HG03565 (cell line): ENCODE measurements at regions not wholly inside any gene's neighbourhood (a gene's known extent, or its start where the extent isn't known, plus 50 kb on each side); places are given as distances from the start of the nearest gene placed in this dataset.

ENCODE experiments used
- ATAC-seq: cut with Tn5 transposase; IDR thresholded peaks from one replicate; pipeline ENCODE4 v1.9.1; 2021; ENCODE audit warnings: mild to moderate bottlenecking, moderate library complexity; ENCODE audit not compliant: unreplicated experiment

DNA sequence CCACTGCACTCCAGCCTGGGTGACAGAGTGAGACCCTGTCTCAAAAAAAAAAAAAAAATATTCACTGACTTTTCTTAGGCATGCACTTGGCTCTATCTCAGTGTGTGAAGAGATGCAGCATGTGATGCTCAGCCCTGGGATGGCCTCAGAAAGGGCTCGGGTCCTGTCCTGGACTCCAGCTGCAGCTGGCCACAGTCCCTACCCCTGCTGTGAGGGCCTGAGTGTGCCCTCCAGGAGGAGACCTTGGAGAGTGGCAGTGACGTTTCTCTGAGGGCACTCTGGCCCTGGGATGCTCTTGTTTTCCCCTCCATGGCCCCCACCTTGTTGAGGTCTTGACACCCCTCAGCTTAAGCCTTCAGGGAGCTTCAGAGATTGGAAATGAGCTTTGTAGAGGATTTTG lies 81.9 kb upstream of the POU3F1 start:
- no peak for ATAC-seq

DNA sequence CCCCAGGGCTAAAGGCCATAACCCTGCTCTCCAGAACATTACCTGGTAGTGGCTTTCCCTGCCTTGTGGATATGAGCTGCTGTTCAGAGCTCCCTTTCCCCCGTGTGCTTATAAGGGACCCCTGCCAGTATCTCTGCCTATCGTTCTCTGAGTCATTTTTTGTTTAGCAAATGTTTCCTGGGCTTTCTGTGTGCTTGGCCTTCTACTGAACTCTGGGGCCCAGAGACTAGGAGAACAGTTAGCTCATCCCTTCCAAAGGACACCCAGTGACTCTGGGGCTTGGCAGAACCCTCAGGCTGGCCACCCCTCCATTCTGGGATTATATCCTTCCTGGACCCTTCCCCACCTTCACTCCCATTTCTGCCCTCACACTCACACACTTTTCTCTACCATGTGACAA lies 80.8 kb upstream of the POU3F1 start:
- ATAC-seq: no peak

DNA sequence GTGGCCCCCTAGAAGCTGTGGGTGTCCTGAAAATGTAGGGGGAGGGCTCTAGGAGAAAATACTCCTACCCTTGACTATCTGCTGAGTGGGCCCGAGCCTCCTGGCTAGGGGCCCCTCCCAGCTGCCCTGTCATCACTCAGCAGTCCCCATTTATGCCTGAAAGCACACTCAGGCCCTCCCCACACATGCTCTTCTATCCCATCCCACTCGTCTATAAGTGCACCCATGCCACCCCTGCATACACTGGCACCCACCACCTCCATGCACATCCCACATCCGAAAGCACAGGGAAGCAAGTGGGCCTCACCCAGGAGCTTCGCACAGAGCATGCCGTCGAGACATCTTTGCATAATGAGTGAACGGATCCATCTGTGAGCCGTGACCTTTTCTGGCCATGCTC lies 80.4 kb upstream of the POU3F1 start:
- ATAC-seq: no peak

DNA sequence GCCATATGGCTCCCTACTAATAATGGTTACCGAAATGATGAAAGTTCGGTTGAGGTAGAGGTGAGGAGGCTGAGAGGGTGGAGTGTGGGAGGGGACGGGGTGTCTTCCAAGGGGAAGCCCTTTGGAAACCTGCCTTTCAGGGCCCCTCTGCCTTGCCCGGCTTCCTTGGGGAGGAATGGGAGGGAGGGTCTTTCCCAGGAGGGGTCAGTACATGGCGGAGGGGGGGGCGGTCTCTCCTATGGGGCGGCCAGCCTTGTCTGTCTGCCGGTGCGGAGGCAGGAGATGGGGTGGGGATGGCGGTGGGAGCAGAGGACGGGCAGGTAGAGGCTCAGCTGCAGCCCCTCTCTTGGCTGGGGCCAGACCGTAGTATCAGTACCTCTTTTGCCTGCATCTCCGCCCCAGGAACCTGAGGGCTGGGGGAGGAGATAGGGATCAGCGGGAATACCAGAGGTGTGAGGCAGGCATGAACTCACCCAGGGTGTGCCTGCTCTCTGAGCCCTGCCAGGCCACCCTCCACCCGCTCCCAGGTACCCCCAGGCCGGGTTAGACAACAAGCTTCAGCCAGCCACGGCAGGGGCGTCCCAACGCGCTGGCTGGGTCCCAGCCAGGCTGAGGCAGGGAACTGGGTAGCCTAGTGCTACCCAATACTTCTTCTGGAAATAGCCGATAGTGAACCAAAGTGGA lies 79.4 kb upstream of the POU3F1 start:
- no peak for ATAC-seq

DNA sequence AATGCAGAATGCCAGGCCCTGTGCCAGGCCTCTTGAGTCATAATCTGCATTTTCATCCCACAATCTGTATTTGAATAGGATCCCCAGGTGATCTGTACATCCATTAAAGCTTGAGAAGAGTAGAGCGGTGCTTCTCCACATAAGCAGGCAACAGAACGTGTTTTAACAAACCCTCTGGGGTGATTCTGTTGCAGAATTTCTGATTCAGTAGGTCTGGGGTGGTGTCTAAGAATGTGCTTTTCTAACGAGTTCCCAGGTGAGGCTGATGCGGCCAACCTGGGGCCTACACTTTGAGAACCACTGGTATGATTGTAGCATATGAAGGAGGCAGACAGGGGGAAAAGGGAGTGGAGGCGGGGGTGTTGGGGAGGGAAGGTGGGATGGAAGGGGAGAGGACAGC lies 78.4 kb upstream of the POU3F1 start:
- ATAC-seq: no peak

DNA sequence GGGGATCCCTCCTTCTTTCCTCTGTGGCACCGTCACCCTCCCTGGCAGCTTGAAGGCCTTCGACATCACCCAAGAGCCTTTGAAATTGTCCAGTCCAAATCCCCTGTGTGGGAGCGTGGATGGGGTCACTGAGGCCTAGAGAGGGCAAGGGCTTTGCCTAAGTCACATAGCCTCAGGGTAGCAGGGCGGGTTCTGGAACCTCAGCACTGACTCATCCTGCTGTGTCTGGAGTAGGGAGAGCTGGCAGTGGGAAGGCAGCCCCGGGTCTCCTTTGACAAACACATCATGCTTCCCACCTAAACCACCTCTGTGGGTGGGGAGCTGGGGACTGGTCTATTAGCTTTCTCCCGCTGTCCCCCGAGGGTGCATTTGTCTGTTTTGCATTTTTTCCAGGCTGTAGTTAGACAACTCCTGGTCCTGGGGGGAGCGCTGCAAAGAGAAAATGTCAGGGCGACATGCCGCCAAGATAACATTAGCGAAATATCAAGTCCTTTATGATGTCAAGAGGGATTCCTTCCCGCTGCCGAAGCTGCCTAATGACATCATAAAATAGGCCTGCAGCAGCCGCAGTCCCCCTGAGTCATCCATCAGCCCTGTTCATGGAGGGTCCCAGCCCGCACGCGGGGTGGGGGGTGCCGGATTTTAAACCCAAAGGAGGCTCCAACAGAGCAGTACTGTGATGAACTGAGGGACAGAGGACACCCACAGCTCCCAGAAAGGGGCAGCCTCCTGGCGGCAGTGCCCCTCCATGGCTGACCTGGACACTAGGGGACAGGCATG lies 77.0 kb upstream of the POU3F1 start:
- no peak for ATAC-seq

DNA sequence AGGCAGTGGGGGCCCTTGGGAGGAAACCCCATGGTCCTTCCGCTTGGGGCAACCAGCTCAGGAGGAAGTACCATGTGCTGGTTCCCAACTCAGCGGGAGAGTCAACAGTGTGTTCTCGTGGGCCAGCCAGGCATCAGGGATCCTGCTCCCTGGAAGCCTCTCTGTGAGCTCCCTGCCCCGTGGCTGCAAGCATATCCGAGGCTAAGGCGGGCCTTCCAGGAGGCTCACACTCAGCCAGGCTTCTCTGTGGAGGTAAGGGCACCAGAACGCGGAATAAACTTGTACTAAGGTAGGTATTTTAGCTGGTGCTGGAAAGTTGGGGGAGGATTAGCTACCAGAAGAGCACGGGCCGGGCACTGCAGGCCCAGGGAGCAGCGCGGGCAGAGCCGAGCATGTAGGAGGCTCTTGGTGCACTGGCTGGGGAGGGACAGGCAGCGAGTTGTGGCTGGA lies 74.7 kb upstream of the POU3F1 start:
- no peak for ATAC-seq

DNA sequence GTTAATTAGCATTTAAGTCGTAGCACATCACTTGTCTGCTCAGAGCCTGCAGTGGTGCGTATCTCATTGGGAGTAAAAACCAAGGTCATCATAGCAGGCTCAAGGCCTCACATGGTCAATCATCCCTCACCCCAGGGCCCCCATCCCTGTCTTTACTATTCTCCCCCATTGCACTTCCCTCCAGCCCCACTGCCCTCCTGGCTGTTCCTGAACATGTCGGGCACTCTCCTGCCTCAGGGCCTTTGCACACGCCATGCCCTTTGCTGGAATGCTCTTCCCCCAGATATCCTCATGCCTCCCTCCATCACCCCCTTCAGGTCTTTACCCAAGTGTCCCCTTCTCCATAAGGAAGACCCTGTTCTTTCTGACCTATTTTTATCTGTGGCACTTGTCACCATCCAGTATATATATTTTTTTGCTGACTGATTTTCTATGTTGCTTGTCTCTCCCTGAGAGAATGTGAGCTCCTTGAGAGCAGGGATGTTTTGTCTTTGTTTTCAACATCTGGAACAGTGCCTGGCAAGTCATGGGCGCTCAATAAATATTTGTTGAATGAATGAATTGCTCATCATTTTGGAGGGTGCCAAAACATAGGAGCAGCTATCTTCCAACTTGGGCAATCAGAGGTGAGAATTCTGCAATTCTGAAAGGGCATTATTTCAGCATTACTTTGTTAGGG lies 74.1 kb upstream of the POU3F1 start:
- no peak for ATAC-seq

DNA sequence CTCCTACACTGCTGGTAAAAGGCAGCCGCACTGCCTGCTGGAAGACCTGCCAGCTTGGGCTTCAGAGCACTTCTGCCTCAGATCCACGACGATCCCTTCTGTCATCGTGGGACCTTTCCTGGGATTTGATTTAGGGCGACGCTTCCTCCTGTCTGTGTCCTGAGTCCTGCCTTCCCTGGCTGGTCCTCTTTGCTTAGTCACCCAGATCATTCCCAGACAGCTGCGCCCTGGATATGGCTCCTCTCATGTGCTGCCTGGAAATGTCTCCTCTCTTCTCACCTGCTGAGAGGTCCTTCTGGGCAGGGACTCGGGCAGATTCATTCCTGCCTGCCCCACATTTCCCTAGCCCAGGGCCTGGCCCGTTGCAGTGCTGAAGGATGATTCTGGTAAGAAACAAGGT lies 72.4 kb upstream of the POU3F1 start:
- ATAC-seq: no peak

DNA sequence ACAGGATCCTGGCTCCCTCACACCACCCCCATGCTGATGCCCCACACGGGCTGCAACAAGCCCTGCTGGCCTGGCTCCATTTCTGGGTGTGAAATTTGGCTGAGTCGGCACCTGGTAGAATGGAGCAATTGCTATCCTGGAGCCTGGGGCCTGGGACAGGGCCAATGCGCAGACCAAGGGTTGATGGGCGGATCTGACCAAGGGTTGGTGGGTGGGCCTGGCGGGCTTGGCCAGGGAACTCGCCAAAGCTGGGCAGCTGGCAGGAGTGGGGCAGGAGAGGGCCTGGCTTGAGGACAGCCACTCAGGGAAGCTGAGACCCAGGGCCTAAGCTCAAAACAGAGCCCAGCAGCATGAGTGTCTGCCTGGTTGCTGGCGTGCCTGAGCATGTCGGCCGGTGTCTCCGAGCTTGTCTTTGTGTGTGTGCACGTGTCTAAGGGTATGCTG lies 70.9 kb upstream of the POU3F1 start:
- ATAC-seq: no peak

DNA sequence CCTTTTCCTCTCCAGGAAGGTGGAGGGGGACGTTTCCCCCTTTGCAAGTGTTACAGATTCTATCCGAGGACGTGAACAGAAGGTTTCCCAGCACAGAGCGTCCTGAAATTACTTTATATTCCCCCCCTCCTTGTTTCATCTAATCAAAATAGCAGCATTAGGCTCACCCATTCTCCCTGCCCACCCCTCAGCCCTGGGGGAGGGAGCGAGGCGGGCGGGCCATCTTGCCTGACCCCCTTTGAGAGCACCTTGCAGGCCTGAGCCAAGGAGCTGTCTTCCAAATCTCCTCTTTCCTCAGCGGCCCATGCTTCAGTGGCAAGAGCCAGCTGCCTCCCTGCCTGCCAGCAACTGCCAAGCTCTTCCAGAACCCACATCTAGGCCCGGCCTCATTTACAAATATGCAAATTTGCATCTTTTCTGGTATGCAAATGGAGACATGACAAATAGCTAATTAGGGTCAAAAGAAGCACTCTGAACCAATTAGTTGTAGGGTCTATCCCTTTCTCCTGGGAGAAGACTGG lies 69.1 kb upstream of the POU3F1 start:
- ATAC-seq: no peak

DNA sequence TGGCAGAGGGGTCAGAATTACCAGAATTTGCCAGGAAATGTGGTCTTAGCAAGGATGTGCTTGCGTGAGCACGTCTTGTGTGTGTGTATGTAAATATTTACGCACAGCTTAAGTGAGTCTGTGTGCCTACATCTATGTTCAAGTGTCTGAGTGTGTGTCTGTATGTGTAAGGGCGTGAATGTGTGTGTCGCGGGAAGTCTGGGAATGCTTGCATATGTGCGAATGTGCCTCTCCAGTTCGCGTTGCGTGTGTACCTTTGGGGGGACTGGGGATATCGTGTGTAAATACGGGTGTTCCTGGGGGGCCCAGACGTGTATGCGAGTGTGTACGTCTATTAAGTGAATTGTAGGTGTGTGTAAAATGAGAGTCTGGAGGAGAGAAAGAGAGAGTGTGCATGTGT lies 68.6 kb upstream of the POU3F1 start:
- ATAC-seq: no peak

DNA sequence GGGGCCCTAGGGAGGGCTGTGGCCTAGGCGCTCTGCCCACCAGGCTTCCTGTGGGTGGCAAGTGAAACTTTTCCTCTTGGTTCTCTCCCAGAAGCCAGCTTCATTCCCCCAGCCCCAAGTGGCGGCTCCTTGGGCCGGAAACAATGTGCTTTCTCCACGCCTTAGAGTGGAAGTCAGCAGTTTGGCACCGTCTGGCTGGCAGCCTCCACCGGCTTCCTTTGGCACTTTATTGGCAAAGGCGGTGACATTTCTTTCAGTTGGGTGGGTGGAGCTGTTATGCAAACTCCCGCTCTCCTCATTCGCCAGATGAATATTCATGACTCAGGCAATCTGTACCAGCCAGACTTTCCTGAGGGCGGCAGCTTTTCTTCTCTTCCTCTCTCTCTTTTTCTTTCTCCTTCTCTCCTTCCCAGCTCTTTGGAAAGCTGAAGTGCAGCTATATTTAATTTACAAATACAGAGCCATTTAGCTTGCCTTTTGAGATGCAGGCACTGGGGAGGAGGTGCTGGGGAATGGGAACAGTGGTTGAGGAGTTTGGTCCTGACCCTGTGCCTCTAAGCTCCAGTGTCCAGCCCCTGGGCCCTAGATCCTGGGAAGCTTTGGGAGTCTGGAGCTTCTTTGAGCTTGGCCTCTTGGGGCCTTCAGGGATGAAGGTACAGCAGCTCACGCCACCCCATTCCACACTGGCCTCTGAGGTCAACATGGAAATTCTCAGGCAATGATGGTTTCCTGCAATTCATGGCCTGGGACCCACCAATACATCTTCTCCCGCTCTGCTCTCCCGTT lies 67.8 kb upstream of the POU3F1 start:
- no peak for ATAC-seq

DNA sequence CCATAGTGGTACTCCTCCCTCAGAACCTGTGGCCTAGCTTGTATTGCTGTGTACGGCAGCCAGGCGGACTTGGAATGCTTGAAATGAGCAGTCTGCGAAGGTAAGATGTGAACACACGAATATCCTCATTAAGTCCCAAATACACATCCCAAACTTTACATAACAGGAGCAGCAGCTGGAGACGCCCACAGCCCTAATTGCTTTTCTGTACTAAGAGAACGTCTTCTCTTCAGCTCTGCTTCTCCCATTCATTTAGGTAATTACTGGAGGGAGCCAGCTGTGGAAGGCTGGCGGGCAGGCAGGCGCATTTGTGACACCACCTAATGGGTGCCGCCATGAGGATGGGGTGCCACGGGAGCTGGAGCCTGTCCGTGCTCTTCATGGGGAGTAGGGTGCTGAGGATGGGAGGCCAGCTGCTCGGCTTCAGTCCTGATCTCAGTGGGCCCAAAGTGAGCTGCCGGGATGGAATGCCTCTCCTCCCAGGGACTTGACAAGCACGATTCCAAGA lies 66.6 kb upstream of the POU3F1 start:
- ATAC-seq: no peak

DNA sequence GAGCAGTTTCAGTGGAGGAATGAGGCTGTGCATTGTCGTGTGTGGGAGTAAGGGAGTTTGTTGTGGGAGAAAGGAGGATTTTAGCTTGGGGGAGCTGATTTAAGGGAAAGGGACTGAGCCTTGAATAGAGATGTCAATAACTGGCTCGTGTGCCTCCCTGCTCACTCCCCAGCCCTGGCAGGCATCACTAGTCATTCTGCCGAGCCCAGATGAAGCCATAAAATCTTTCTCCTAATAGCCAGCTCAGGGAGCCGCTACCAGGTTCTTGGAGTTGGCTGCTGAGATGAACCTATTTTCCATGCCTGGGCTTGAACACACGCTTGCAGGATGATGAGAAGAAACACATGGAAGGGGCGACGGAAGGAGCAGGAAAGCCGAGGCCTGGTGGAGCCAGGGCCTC lies 65.0 kb upstream of the POU3F1 start:
- ATAC-seq: no peak

DNA sequence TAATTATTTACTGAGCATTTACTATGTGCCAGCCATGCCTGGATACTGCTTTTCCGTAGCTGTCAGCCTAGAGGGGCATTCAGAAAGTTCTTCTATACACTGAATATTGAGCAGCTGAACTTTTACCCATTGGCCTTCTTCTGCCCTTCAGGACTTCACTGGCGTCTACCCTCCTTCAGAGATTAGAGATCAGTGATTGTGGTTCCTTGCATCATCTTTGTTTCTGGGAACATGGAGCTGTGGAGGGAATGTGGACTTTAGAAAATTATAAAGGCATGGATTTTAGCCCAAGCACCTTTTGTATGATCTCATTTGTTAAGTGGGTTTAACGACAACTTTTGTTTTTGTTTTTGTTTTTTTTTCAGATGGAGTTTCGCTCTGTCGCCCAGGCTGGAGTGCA lies 58.7 kb upstream of the POU3F1 start:
- ATAC-seq: no peak

DNA sequence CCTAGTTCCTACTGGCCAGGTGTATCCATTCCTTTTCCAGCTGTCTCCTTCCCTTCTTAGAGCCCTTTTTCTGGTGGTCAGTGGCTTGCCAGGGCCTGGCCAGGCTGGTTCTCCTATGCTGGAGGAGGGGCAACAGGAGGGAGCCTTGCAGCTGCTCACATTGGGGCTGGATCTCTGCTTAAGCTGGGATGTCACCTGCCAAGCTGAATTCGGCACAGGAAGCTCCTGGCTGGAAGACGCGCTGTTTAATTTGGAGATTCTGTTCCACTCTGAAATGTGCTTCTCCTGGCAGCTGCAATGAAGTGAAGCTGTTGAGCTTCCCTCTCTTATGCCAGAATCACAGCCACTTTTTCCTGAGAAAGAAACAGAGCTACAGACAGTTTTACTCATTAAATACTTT lies 56.0 kb upstream of the POU3F1 start:
- ATAC-seq: no peak

DNA sequence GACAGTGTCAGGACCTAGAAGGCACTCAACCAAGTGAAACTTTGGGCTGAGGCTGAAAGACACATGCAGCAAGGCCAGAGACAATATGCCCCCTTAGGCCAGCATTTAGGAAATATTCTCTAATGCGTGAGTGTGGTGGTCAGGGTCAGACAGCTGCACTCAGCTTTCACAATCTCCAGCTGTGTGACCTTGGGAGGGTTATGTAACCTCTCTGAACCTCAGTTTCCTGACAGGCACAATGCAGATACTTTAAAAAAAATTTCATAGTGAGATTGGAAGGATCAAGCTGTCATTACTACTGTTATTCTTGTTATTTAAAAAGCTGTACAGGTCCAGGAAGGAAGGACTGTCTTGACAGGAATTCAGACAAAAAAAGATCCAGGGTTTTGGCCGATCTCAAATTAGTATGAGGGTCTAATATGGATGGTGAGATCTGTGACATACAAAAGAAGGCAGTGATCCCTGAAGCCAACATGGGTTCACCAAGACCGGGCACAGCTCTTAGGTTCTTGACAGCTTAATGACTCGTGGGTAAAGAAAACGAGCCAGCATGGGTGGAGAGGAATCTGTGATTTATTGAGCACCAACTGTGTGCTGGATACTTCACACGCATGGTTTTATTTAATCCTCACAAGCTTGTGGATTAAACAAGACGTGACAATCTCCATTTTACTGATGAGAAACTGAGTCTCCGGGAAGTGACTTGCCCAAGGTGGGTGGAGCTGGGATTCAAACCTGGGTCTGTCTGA lies 54.6 kb upstream of the POU3F1 start:
- ATAC-seq: no peak

DNA sequence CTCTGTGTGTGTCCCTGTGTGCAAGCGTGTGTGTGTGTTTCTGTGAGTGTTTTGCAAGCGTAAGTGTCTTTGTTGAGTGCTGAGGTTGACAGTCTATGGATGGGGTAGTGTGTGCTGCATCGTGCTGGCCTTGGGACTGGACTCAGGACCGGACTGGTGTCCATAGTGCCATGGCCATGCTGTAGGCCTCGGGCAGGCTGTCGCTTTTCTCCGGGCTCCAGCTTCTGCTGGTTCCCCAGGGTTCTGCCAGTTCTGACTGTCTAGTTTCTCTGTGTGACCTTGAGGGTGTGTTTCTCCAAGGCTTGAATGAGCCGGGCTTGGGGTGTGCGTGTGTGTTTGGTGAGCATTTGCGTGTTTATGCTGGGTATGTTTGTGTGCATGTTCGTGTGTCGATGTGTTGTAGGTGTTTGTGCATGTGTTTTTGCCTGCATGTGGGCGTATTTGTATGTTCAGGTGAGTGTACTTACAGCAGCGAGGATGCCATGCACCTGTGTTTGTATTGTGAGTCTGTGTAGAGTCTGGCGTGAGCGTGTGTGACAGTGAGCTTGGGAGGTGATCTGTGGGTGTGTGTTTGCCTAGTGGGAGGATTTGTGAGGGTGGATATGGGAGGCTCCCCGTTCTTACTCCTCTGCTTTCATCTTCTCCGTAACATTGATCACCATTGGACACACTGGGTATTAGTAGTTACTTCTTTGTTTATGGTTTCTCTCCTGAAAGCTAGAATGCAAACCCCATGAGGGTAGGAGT lies 51.7 kb upstream of the POU3F1 start:
- no peak for ATAC-seq
